ENCODE measurements at regions not wholly inside any gene's neighbourhood (a gene's known extent, or its start where the extent isn't known, plus 50 kb on each side); places are given as distances from the start of the nearest gene placed in this dataset.

DNA sequence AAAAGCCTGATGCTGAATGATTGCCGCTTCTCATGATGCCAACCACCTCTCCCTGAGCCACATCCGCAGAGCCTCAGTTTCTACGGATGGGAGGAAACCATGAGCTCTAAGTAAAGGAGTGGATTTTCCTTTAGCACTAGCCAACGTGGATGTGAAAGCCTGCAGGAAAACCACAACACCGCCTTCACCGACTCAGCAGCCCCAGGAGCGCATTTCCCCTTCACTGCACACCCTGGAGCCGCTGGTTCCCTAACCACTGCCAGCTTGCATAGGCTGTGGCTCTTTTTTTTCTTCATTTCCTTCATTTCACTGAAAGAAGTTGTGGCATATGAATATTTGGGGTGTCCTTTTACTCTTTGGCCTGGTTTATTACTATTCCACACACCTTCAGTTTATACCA lies 50.5 kb upstream of the SSTR4 start:
- H3K27me3 ChIP-seq (ENCODE audit: insufficient read depth, insufficient read length) = no peaks in the 10 kb centered on the region
- no peaks in the 10 kb centered on the region for H3K9me3 ChIP-seq (ENCODE audit: insufficient read depth, low read length)
- no peak for TF ChIP-seq ZNF274 (IDR thresholded peaks at IDR 0.05; ENCODE audit: low read depth, low read length)
- TF ChIP-seq YY1 (IDR thresholded peaks at IDR 0.05; ENCODE audit: insufficient read depth, insufficient read length) = no peak
- TF ChIP-seq SUZ12 (IDR thresholded peaks at IDR 0.05; ENCODE audit: extremely low read depth, insufficient read depth, insufficient read length) = no peak
- H3K9ac ChIP-seq (ENCODE audit: insufficient read length, low read depth) = no peak overlapping the region
- H3K4me3 ChIP-seq (ENCODE audit: insufficient read length, low read depth) = no peak overlapping the region
- H3K4me1 ChIP-seq (ENCODE audit: insufficient read depth, insufficient read length) = no peaks in the 10 kb centered on the region
- no peaks in the 10 kb centered on the region for H3K36me3 ChIP-seq (ENCODE audit: insufficient read depth, insufficient read length, low read length)
- DNase-seq (ENCODE audit: low read depth, low spot score) = no peak

DNA sequence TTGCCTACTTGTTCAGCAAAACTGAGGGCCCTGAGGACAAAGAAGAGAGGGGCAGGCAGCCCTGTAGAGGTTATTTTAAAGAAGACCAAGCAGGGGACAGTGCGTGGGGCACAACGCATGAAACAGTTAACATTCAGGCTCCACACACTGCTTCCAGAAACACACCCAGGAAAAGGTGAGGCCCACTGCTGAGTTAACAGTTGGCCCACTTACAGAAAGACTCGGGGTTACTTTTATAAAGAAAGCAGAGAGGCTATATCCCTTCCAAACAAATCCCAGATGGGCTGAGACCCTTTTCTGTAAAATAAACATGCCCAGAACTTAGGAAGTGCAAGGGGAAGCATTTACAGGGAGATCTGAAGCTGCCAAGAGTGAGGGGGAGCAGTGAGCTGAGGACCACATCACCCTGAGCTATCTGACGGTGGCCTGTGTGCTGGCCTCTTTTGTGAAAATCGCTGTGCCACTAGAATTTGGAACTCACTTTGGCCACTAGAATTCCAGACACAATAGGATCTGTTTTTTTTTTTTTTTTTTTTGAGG lies 49.8 kb upstream of the SSTR4 start:
- TF ChIP-seq SUZ12 (IDR thresholded peaks at IDR 0.05; ENCODE audit: extremely low read depth, insufficient read depth, insufficient read length) (no peak), ZNF274 (IDR thresholded peaks at IDR 0.05; ENCODE audit: low read depth, low read length) (no peak), YY1 (IDR thresholded peaks at IDR 0.05; ENCODE audit: insufficient read depth, insufficient read length) (no peak)
- Histone ChIP-seq H3K9ac (ENCODE audit: insufficient read length, low read depth) (no peak overlapping the region), H3K4me1 (ENCODE audit: insufficient read depth, insufficient read length) (no peaks in the 10 kb centered on the region)

More for the DNA sequence above, 49.8 kb upstream of the SSTR4 start:
- DNase-seq (ENCODE audit: low read depth, low spot score) = no peak
- no peaks in the 10 kb centered on the region for H3K9me3 ChIP-seq (ENCODE audit: insufficient read depth, low read length)
- no peak overlapping the region for H3K4me3 ChIP-seq (ENCODE audit: insufficient read length, low read depth)
- H3K27me3 ChIP-seq (ENCODE audit: insufficient read depth, insufficient read length) = no peaks in the 10 kb centered on the region
- no peaks in the 10 kb centered on the region for H3K36me3 ChIP-seq (ENCODE audit: insufficient read depth, insufficient read length, low read length)
